ENCODE measurements at regions not wholly inside any gene's neighbourhood (a gene's known extent, or its start where the extent isn't known, plus 50 kb on each side); places are given as distances from the start of the nearest gene placed in this dataset.

GRCh38 chr13:48783695-48784230 is 130.0 kb downstream of the CYSLTR2 start:
- TF ChIP-seq CTCF (conservative IDR thresholded peaks at IDR 0.05) (no peak), ZFX (IDR thresholded peaks at IDR 0.05) (no peak)
